Large intestine (tissue), 3 donors: ENCODE measurements at regions not wholly inside any gene's neighbourhood (a gene's known extent, or its start where the extent isn't known, plus 50 kb on each side); places are given as distances from the start of the nearest gene placed in this dataset.
"Not testable (repeated sequence)": the region's sequence is repeated elsewhere in the genome, so short reads cannot be mapped to it uniquely, and the experiment has no call there.

Experiments
- DNase-seq, 2 donors: peaks; one replicate each; pipeline versions ENCODE4 v3.0.0 to v3.0.0-alpha.2; 2013
- H3K27ac ChIP-seq: one replicate; pipeline ENCODE4 v1.5.1; 2013; ENCODE audit warnings: low read length
- H3K27me3 ChIP-seq: 2 replicates; pipeline ENCODE4 v1.6.1; 2013; ENCODE audit warnings: low read length; ENCODE audit not compliant: control insufficient read depth, insufficient read depth
- H3K36me3 ChIP-seq: 2 replicates; pipeline ENCODE4 v1.6.1; 2013; ENCODE audit warnings: low read length; ENCODE audit not compliant: control insufficient read depth, insufficient read depth
- H3K4me1 ChIP-seq: one replicate; pipeline ENCODE4 v1.6.1; 2013; ENCODE audit warnings: low read length; ENCODE audit not compliant: control insufficient read depth, insufficient read depth
- H3K4me3 ChIP-seq: one replicate; pipeline ENCODE4 v1.5.1; 2013; ENCODE audit warnings: low read length
- H3K9me3 ChIP-seq: one replicate; pipeline ENCODE4 v1.6.1; 2013; ENCODE audit warnings: mild to moderate bottlenecking, low read depth, low read length, moderate library complexity; ENCODE audit not compliant: control insufficient read depth
- WGBS: methylation state at CpG from one replicate; pipeline ENCODE4 v1.1.5; 2013; ENCODE audit warnings: low lambda C conversion rate; ENCODE audit not compliant: insufficient coverage; 5-methylcytosine and 5-hydroxymethylcytosine counted together

- H3K27ac ChIP-seq: no peak overlapping the region
- WGBS: 70% methylated on average over 3 of the region's 5 CpGs
Measured at GRCh38 chr9:13446938-13447842, 167.7 kb upstream of the MPDZ start.

GRCh38 chr9:13446286-13446937, 166.9 kb upstream of the MPDZ start:
- Histone ChIP-seq H3K4me1 (no peaks in the 10 kb centered on the region), H3K4me3 (no peak overlapping the region), H3K9me3 (no peaks in the 10 kb centered on the region), H3K27me3 (no peaks in the 10 kb centered on the region), H3K27ac (no peak overlapping the region), H3K36me3 (no peaks in the 10 kb centered on the region)
- WGBS: 91% methylated on average over 4 of the region's 8 CpGs
- no peak for DNase-seq

More at GRCh38 chr9:13446938-13447842, 167.7 kb upstream of the MPDZ start:
- Histone ChIP-seq H3K9me3 (no peaks in the 10 kb centered on the region), H3K4me3 (no peak overlapping the region), H3K36me3 (no peaks in the 10 kb centered on the region), H3K27me3 (no peaks in the 10 kb centered on the region), H3K4me1 (no peaks in the 10 kb centered on the region)
- no peak for DNase-seq

- DNase-seq: no peak
- H3K27ac ChIP-seq: no peak overlapping the region
- H3K27me3 ChIP-seq: peaks cover 2% of the 10 kb centered on the region
- H3K36me3 ChIP-seq: no peaks in the 10 kb centered on the region
- no peaks in the 10 kb centered on the region for H3K9me3 ChIP-seq
- no CpG with 5 or more reads among the region's 4 CpGs for WGBS
- no peak overlapping the region for H3K4me3 ChIP-seq
- H3K4me1 ChIP-seq: no peaks in the 10 kb centered on the region
Measured at GRCh38 chr9:13445103-13445500, 165.6 kb upstream of the MPDZ start.

GRCh38 chr9:13444245-13445102, 165.0 kb upstream of the MPDZ start:
- Histone ChIP-seq H3K27ac (no peak overlapping the region), H3K36me3 (no peaks in the 10 kb centered on the region), H3K4me1 (no peaks in the 10 kb centered on the region), H3K4me3 (no peak overlapping the region), H3K9me3 (no peaks in the 10 kb centered on the region), H3K27me3 (peaks cover 2% of the 10 kb centered on the region)
- no peak for DNase-seq
- 79% methylated on average over 3 of the region's 10 CpGs for WGBS

GRCh38 chr9:13443346-13444244, 164.1 kb upstream of the MPDZ start:
- WGBS: 76% methylated on average over 5 of the region's 18 CpGs
- Histone ChIP-seq H3K27me3 (peaks cover 2% of the 10 kb centered on the region), H3K36me3 (no peaks in the 10 kb centered on the region), H3K9me3 (no peaks in the 10 kb centered on the region), H3K4me3 (no peak overlapping the region), H3K27ac (no peak overlapping the region), H3K4me1 (no peaks in the 10 kb centered on the region)
- no peak for DNase-seq

GRCh38 chr9:13439685-13440476, 160.4 kb upstream of the MPDZ start:
- Histone ChIP-seq H3K36me3 (no peaks in the 10 kb centered on the region), H3K4me1 (no peaks in the 10 kb centered on the region), H3K9me3 (no peaks in the 10 kb centered on the region), H3K27me3 (peaks cover 2% of the 10 kb centered on the region), H3K4me3 (no peak overlapping the region), H3K27ac (no peak overlapping the region)
- DNase-seq: no peak
- no CpG with 5 or more reads among the region's 3 CpGs for WGBS

- Histone ChIP-seq H3K9me3 (no peaks in the 10 kb centered on the region), H3K36me3 (no peaks in the 10 kb centered on the region), H3K27ac (no peak overlapping the region), H3K4me3 (no peak overlapping the region), H3K27me3 (peaks cover 2% of the 10 kb centered on the region), H3K4me1 (no peaks in the 10 kb centered on the region)
- no CpG with 5 or more reads among the region's 1 CpG for WGBS
- peak in 1 of 2 donors; percentile 3 for DNase-seq
Measured at GRCh38 chr9:13437866-13438265, 158.4 kb upstream of the MPDZ start.

GRCh38 chr9:13436591-13436990, 157.1 kb upstream of the MPDZ start:
- peaks cover 2% of the 10 kb centered on the region for H3K27me3 ChIP-seq
- no peak for DNase-seq
- no peaks in the 10 kb centered on the region for H3K4me1 ChIP-seq
- no peaks in the 10 kb centered on the region for H3K36me3 ChIP-seq
- no peak overlapping the region for H3K27ac ChIP-seq
- no peak overlapping the region for H3K4me3 ChIP-seq
- WGBS: 71% methylated on average over 1 of the region's 1 CpG
- H3K9me3 ChIP-seq: no peaks in the 10 kb centered on the region

GRCh38 chr9:13433453-13433852, 154.0 kb upstream of the MPDZ start:
- H3K36me3 ChIP-seq, H3K27me3 ChIP-seq, H3K4me1 ChIP-seq, DNase-seq, H3K4me3 ChIP-seq, H3K27ac ChIP-seq, H3K9me3 ChIP-seq: not testable (repeated sequence)
- 100% methylated on average over 1 of the region's 4 CpGs for WGBS
